Neural progenitor cell (in vitro differentiated cells): ENCODE measurements at regions not wholly inside any gene's neighbourhood (a gene's known extent, or its start where the extent isn't known, plus 50 kb on each side); places are given as distances from the start of the nearest gene placed in this dataset.

Experiments used
- CTCF ChIP-seq: fragments of 200-600 bp; sonication (generic); IDR thresholded peaks from 2 replicates; pipeline ENCODE4 v1.5.1; 2017; ENCODE audit warnings: antibody characterized with exemption, mild to moderate bottlenecking
- EZH2 ChIP-seq: fragments of 200-600 bp; sonication (generic); IDR thresholded peaks from 2 replicates; pipeline ENCODE4 v1.6.1; 2017; ENCODE audit warnings: antibody characterized with exemption, mild to moderate bottlenecking, moderate library complexity
- EZH2phosphoT487 ChIP-seq: fragments of 200-600 bp; sonication (generic); IDR thresholded peaks from 2 replicates; pipeline ENCODE4 v1.6.1; 2017; ENCODE audit warnings: antibody characterized with exemption

GRCh38 chr9:87798261-87798833 lies 72.4 kb downstream of the CTSL start:
- TF ChIP-seq CTCF: no peak
- no peak for TF ChIP-seq EZH2
- no peak for TF ChIP-seq EZH2phosphoT487
